ENCODE measurements at regions not wholly inside any gene's neighbourhood (a gene's known extent, or its start where the extent isn't known, plus 50 kb on each side); places are given as distances from the start of the nearest gene placed in this dataset.
"Not testable (repeated sequence)": the region's sequence is repeated elsewhere in the genome, so short reads cannot be mapped to it uniquely, and the experiment has no call there.

- not testable (repeated sequence) for H3K4me1 ChIP-seq (ENCODE audit: control insufficient read depth, insufficient read depth, low read depth, low read length); H3K27me3 ChIP-seq (ENCODE audit: control insufficient read depth in 1 of 2, insufficient read depth in 1 of 2, low read length in 2 of 2); H3K14ac ChIP-seq (ENCODE audit: low read length in 2 of 2); H2BK15ac ChIP-seq (ENCODE audit: low read depth, poor library complexity, severe bottlenecking); DNase-seq; H3K9me3 ChIP-seq (ENCODE audit: control insufficient read depth, low read length); H3K4ac ChIP-seq (ENCODE audit: low read depth in 1 of 2, low read length in 2 of 2); H4K91ac ChIP-seq (ENCODE audit: low read length); H3K18ac ChIP-seq (ENCODE audit: low read depth in 1 of 2, low read length in 2 of 2); H2BK120ac ChIP-seq (ENCODE audit: low read depth, low read length); H3K36me3 ChIP-seq (ENCODE audit: control insufficient read depth in 1 of 2, insufficient read depth in 2 of 2, low read depth in 1 of 2, low read length in 2 of 2); H3K4me3 ChIP-seq (ENCODE audit: insufficient read depth in 1 of 2, low read depth in 1 of 2, low read length in 2 of 2); H2BK12ac ChIP-seq (ENCODE audit: low read length in 2 of 2); H4K8ac ChIP-seq (ENCODE audit: low read length); H3K4me2 ChIP-seq (ENCODE audit: low read length, poor library complexity, severe bottlenecking); H2AK5ac ChIP-seq (ENCODE audit: low read length, severe bottlenecking); H3K9ac ChIP-seq (ENCODE audit: low read length); H3K27ac ChIP-seq (ENCODE audit: low read length, poor library complexity, severe bottlenecking); H3K79me1 ChIP-seq (replicated peaks; ENCODE audit: low read length, poor library complexity, severe bottlenecking); H3K23ac ChIP-seq (ENCODE audit: low read length in 2 of 2); H2AFZ ChIP-seq (ENCODE audit: low read depth, low read length); H2BK5ac ChIP-seq (ENCODE audit: low read depth, low read length, poor library complexity, severe bottlenecking)
- 56% methylated on average over 3 of the region's 3 CpGs for WGBS
Observed at GRCh38 chrX:99988532-99988931, 421.5 kb downstream of the PCDH19 start.

DNA sequence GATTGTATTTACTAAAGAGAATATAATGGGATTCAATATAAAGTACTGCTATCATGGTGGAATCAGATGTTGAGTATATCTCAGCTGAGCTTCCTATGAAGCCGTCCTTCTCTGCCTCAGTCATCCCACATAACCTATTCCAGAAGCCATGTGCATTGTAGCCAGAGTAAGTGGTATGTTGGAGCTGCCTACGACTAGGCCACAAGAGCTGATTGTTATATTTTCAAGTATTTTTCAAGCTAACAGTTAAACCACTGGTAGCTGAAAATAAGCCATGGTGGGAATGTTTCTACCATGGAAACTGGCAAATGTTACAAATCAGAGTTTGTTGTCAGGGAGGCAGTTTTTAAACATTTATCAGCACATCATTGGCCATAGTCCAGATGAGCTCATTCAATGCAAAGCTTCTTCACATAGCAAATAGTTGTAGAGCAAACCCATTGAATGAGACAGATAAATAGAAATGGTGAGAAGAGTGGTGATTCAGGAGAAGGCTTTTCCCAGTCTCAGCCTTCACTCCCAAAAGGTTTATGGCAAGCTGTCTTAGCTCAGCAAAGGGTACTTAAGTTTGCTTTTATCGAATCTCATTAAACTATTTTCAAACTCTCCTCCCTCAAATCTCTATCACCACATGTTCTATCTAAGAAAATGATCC, 436.4 kb downstream of the PCDH19 start:
- Histone ChIP-seq H2BK12ac (ENCODE audit: low read length in 2 of 2) (no peak overlapping the region), H3K79me1 (replicated peaks; ENCODE audit: low read length, poor library complexity, severe bottlenecking) (no peaks in the 10 kb centered on the region), H3K4me2 (ENCODE audit: low read length, poor library complexity, severe bottlenecking) (no peak overlapping the region), H2BK120ac (ENCODE audit: low read depth, low read length) (no peak overlapping the region), H3K23ac (ENCODE audit: low read length in 2 of 2) (no peak overlapping the region), H2BK15ac (ENCODE audit: low read depth, poor library complexity, severe bottlenecking) (no peak overlapping the region), H4K8ac (ENCODE audit: low read length) (no peak overlapping the region), H3K4me1 (ENCODE audit: control insufficient read depth, insufficient read depth, low read depth, low read length) (no peaks in the 10 kb centered on the region), H3K4ac (ENCODE audit: low read depth in 1 of 2, low read length in 2 of 2) (no peak overlapping the region), H3K36me3 (ENCODE audit: control insufficient read depth in 1 of 2, insufficient read depth in 2 of 2, low read depth in 1 of 2, low read length in 2 of 2) (no peaks in the 10 kb centered on the region), H3K27me3 (ENCODE audit: control insufficient read depth in 1 of 2, insufficient read depth in 1 of 2, low read length in 2 of 2) (no peaks in the 10 kb centered on the region), H2AFZ (ENCODE audit: low read depth, low read length) (no peak overlapping the region), H2AK5ac (ENCODE audit: low read length, severe bottlenecking) (no peak overlapping the region), H3K4me3 (ENCODE audit: insufficient read depth in 1 of 2, low read depth in 1 of 2, low read length in 2 of 2) (no peak overlapping the region), H3K27ac (ENCODE audit: low read length, poor library complexity, severe bottlenecking) (no peak overlapping the region), H3K9ac (ENCODE audit: low read length) (no peak overlapping the region), H3K9me3 (ENCODE audit: control insufficient read depth, low read length) (no peaks in the 10 kb centered on the region), H3K14ac (ENCODE audit: low read length in 2 of 2) (no peak overlapping the region), H3K18ac (ENCODE audit: low read depth in 1 of 2, low read length in 2 of 2) (no peak overlapping the region), H2BK5ac (ENCODE audit: low read depth, low read length, poor library complexity, severe bottlenecking) (no peak overlapping the region), H4K91ac (ENCODE audit: low read length) (no peak overlapping the region)
- no peak for DNase-seq
- 50% methylated on average over 1 of the region's 3 CpGs for WGBS

DNA sequence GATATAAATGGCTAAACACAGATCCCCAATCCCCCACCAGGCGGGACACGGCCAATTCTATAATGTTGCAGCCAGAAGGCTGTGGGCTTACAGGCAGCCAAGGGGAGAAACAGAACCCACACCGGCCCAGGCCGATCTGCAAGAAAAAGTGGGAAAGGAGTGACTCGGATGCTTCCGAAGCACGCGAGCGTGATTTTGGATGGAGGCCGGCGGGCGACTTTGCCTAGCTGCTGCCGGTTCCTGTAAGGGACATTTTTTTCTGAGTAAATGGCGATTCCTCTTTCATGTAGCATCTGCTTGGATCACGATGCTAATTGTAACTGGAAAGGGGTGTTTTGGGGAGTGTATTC, 470.2 kb downstream of the PCDH19 start:
- H2BK5ac ChIP-seq (ENCODE audit: low read depth, low read length, poor library complexity, severe bottlenecking): no peak overlapping the region
- no peak overlapping the region for H2BK12ac ChIP-seq (ENCODE audit: low read length in 2 of 2)
- 87% methylated on average over 13 of the region's 15 CpGs for WGBS
- no peak overlapping the region for H3K23ac ChIP-seq (ENCODE audit: low read length in 2 of 2)
- no peak overlapping the region for H3K18ac ChIP-seq (ENCODE audit: low read depth in 1 of 2, low read length in 2 of 2)
- no peaks in the 10 kb centered on the region for H3K4me1 ChIP-seq (ENCODE audit: control insufficient read depth, insufficient read depth, low read depth, low read length)
- H3K9ac ChIP-seq (ENCODE audit: low read length): no peak overlapping the region
- no peak overlapping the region for H4K91ac ChIP-seq (ENCODE audit: low read length)
- DNase-seq: no peak
- H4K8ac ChIP-seq (ENCODE audit: low read length): no peak overlapping the region
- no peak overlapping the region for H3K4ac ChIP-seq (ENCODE audit: low read depth in 1 of 2, low read length in 2 of 2)
- no peak overlapping the region for H2AK5ac ChIP-seq (ENCODE audit: low read length, severe bottlenecking)
- H3K36me3 ChIP-seq (ENCODE audit: control insufficient read depth in 1 of 2, insufficient read depth in 2 of 2, low read depth in 1 of 2, low read length in 2 of 2): no peaks in the 10 kb centered on the region
- H2BK15ac ChIP-seq (ENCODE audit: low read depth, poor library complexity, severe bottlenecking): no peak overlapping the region
- no peak overlapping the region for H3K27ac ChIP-seq (ENCODE audit: low read length, poor library complexity, severe bottlenecking)
- H2AFZ ChIP-seq (ENCODE audit: low read depth, low read length): no peak overlapping the region
- no peak overlapping the region for H3K4me3 ChIP-seq (ENCODE audit: insufficient read depth in 1 of 2, low read depth in 1 of 2, low read length in 2 of 2)
- no peak overlapping the region for H3K4me2 ChIP-seq (ENCODE audit: low read length, poor library complexity, severe bottlenecking)
- no peak overlapping the region for H3K14ac ChIP-seq (ENCODE audit: low read length in 2 of 2)
- H3K27me3 ChIP-seq (ENCODE audit: control insufficient read depth in 1 of 2, insufficient read depth in 1 of 2, low read length in 2 of 2): peaks cover 0 to 6% of the 10 kb centered on the region in 2 experiments
- no peaks in the 10 kb centered on the region for H3K9me3 ChIP-seq (ENCODE audit: control insufficient read depth, low read length)
- H3K79me1 ChIP-seq (replicated peaks; ENCODE audit: low read length, poor library complexity, severe bottlenecking): no peaks in the 10 kb centered on the region
- H2BK120ac ChIP-seq (ENCODE audit: low read depth, low read length): no peak overlapping the region

- not testable (repeated sequence) for H4K8ac ChIP-seq (ENCODE audit: low read length); H2AK5ac ChIP-seq (ENCODE audit: low read length, severe bottlenecking); H2AFZ ChIP-seq (ENCODE audit: low read depth, low read length); H3K4me3 ChIP-seq (ENCODE audit: insufficient read depth in 1 of 2, low read depth in 1 of 2, low read length in 2 of 2); H3K4ac ChIP-seq (ENCODE audit: low read depth in 1 of 2, low read length in 2 of 2); H2BK15ac ChIP-seq (ENCODE audit: low read depth, poor library complexity, severe bottlenecking); H3K79me1 ChIP-seq (replicated peaks; ENCODE audit: low read length, poor library complexity, severe bottlenecking); H4K91ac ChIP-seq (ENCODE audit: low read length); H3K9me3 ChIP-seq (ENCODE audit: control insufficient read depth, low read length); H2BK5ac ChIP-seq (ENCODE audit: low read depth, low read length, poor library complexity, severe bottlenecking); H3K27me3 ChIP-seq (ENCODE audit: control insufficient read depth in 1 of 2, insufficient read depth in 1 of 2, low read length in 2 of 2); H3K23ac ChIP-seq (ENCODE audit: low read length in 2 of 2); H2BK12ac ChIP-seq (ENCODE audit: low read length in 2 of 2); DNase-seq; H3K9ac ChIP-seq (ENCODE audit: low read length); H3K36me3 ChIP-seq (ENCODE audit: control insufficient read depth in 1 of 2, insufficient read depth in 2 of 2, low read depth in 1 of 2, low read length in 2 of 2); H3K4me2 ChIP-seq (ENCODE audit: low read length, poor library complexity, severe bottlenecking); H3K18ac ChIP-seq (ENCODE audit: low read depth in 1 of 2, low read length in 2 of 2); H3K27ac ChIP-seq (ENCODE audit: low read length, poor library complexity, severe bottlenecking); H2BK120ac ChIP-seq (ENCODE audit: low read depth, low read length); H3K14ac ChIP-seq (ENCODE audit: low read length in 2 of 2); H3K4me1 ChIP-seq (ENCODE audit: control insufficient read depth, insufficient read depth, low read depth, low read length)
- WGBS: 77% methylated on average over 28 of the region's 29 CpGs
Observed at GRCh38 chrX:99939206-99939882, 470.7 kb downstream of the PCDH19 start.
